ENCODE measurements at regions not wholly inside any gene's neighbourhood (a gene's known extent, or its start where the extent isn't known, plus 50 kb on each side); places are given as distances from the start of the nearest gene placed in this dataset.
A peak's percentile ranks its signal among the peaks of the same experiment; 100 is the strongest.

DNA sequence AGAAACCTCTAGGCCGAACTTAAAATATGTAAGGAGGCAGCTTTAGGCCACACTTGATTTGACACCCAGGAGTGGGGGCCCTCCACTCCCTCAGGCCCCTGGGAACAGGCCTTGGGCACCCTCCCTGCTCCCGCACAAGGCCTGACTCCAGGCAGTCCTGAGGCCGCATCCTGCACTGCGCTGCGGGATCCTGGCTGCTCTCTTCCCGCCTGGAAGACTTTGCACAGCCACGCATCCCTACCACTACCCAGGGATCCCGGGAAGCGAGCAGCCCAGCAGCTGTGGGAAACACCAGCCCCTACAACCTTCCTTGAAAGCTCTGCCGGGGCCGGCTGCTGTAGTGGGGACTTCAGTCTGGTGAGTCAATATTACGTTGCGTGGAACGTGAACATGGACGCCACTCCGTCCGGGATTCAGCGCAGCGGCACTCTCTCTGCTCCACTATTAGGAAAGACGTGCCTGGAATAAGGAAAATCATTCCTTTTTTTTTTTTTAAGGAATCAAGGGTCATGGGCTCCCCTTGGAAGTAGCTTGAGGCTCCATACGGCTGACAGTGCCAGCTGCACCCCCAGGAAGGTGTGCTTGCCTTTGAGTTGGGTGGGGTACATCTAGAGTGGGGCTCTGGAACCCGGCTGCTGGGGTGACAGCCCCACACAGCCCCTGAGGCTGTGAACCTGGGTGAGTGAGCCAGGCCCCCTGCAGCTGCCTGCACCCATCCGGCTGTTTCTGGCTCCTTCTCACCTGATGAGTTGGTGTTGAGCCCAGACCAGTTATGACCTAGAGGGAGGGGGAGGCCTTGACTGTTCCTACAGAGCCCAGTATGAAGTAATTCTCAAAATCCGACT lies 119.2 kb upstream of the TMEM18 start:
- no peak for TF ChIP-seq EP300 (IDR thresholded peaks at IDR 0.05)
- no peak for TF ChIP-seq POLR2A (IDR thresholded peaks at IDR 0.05)
- TF ChIP-seq, protein P1, sequence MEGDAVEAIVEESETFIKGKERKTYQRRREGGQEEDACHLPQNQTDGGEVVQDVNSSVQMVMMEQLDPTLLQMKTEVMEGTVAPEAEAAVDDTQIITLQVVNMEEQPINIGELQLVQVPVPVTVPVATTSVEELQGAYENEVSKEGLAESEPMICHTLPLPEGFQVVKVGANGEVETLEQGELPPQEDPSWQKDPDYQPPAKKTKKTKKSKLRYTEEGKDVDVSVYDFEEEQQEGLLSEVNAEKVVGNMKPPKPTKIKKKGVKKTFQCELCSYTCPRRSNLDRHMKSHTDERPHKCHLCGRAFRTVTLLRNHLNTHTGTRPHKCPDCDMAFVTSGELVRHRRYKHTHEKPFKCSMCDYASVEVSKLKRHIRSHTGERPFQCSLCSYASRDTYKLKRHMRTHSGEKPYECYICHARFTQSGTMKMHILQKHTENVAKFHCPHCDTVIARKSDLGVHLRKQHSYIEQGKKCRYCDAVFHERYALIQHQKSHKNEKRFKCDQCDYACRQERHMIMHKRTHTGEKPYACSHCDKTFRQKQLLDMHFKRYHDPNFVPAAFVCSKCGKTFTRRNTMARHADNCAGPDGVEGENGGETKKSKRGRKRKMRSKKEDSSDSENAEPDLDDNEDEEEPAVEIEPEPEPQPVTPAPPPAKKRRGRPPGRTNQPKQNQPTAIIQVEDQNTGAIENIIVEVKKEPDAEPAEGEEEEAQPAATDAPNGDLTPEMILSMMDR (IDR thresholded peaks at IDR 0.05), result no peak
- intact Hi-C loops (cut with DNase I), result no loop called here
- H3K27me3 ChIP-seq, result no peaks in the 10 kb centered on the region
- peaks cover 7% of the 10 kb centered on the region for H3K4me1 ChIP-seq (ENCODE audit: insufficient read depth)
- no peak overlapping the region for H3K27ac ChIP-seq
- no peak overlapping the region for H3K4me3 ChIP-seq
- no peak for DNase-seq
- no peaks in the 10 kb centered on the region for H3K9me3 ChIP-seq
- WGBS, 3 donors, result 84 to 89% (median 87%) methylated on average over 24 of the region's 24 CpGs
- H3K36me3 ChIP-seq, result no peaks in the 10 kb centered on the region

DNA sequence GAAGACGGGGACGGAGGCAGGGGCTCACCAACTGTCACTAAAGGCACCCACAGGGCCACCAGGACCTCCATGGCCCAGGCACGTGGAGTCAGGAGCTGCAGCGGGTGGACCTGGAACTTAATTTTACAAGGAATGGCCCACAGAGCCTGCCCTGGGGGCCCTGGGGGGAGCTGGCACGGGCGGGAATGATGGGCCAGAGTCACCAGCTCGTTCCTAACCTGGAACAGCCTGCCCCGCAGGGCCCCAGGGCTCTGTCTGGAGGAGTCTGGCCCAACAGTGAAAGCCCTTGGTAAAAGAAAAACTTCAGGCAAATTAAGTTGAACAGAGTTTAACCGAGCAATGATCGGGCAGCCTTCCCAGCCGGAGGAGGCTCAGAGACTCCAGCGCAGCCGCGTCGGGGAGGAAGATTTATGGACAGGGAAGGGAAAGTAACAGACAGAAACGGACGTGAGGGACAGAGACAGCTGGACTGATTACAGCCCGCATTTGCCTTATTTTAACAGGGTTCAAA lies 118.4 kb upstream of the TMEM18 start:
- 11 to 51% (median 12%) methylated on average over 18 of the region's 18 CpGs for WGBS, 3 donors
- peak overlapping the region in 1 of 2 donors; percentile 16 for H3K27ac ChIP-seq

DNA sequence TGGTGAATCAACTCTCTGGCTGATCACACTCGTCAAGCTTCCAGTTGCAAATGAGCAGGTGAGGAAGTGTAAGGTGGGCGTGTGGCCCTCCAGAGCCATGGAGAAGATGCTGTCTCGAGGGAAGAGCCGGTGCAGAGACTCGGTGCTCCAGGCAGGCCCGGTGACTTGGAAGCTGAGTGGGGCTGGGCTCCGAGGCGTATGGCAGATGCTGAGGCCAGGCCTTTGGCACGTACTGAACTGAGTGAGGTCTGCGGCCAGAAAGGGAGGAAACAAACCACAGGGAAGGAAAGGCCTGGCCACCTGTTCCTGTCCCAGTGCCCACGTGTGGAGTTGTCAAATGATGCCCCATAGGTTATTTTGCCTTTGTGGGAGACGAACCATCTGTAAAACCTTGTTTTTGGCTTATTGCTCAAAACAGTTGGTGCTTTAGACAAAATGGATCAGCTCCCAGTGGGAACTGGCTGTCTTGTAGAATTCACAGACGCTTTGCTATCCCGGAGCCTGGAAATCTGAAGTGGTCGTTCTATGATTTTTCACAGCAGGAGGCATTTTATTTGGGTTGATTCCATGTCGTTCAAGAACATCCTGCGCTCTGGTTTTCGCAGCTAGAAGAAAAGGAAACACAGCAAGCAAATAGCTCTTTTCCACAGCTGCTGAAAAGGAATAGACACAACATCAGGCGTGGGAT lies 117.5 kb upstream of the TMEM18 start:
- H3K27ac ChIP-seq, result peak overlapping the region in 1 of 2 donors; percentile 16
- intact Hi-C loops (cut with DNase I), result no loop called here
- TF ChIP-seq POLR2A (IDR thresholded peaks at IDR 0.05) (no peak), EP300 (IDR thresholded peaks at IDR 0.05) (no peak)
- H3K27me3 ChIP-seq, result no peaks in the 10 kb centered on the region
- H3K9me3 ChIP-seq, result no peaks in the 10 kb centered on the region
- no peak overlapping the region for H3K4me3 ChIP-seq
- peak in 3 of 5 donors; percentile 54 to 73 (median 69) for DNase-seq
- 10 to 26% (median 14%) methylated on average over 19 of the region's 19 CpGs for WGBS, 3 donors
- peaks cover 7% of the 10 kb centered on the region for H3K4me1 ChIP-seq (ENCODE audit: insufficient read depth)
- H3K36me3 ChIP-seq, result no peaks in the 10 kb centered on the region

More for the DNA sequence above, 118.4 kb upstream of the TMEM18 start:
- Histone ChIP-seq H3K9me3 (no peaks in the 10 kb centered on the region), H3K36me3 (no peaks in the 10 kb centered on the region), H3K4me3 (no peak overlapping the region), H3K27me3 (no peaks in the 10 kb centered on the region), H3K4me1 (ENCODE audit: insufficient read depth) (peaks cover 7% of the 10 kb centered on the region)
- DNase-seq, result peak in 3 of 5 donors; percentile 53 to 75 (median 64)
- intact Hi-C loops (cut with DNase I), result no loop called here
- no peak for TF ChIP-seq POLR2A (IDR thresholded peaks at IDR 0.05)
- TF ChIP-seq EP300 (IDR thresholded peaks at IDR 0.05), result no peak
- TF ChIP-seq, protein P1 (IDR thresholded peaks at IDR 0.05), result no peak

DNA sequence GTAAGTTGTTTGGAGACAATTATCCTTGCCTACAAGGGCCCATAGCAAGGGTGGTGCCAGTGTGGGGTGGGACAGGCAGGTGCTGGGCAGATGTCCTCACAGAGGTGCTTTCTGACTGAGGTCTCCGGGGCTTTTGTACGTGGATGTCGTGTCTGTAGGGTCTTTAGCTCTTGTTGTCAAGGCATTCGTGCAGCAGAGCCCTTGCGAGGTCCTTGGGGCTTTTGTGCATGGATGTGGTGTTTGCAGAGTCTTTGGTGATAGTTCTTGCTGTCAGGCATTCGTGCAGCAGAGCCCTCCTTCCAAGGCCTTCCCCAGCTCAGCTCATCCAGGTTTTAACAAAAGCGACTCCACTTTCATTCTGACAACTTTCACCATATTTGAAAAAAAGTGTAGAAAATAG lies 116.0 kb upstream of the TMEM18 start:
- intact Hi-C loops (cut with DNase I), result no loop called here
- Histone ChIP-seq H3K4me1 (ENCODE audit: insufficient read depth) (peaks cover 7% of the 10 kb centered on the region), H3K4me3 (no peak overlapping the region), H3K27ac (no peak overlapping the region), H3K27me3 (no peaks in the 10 kb centered on the region), H3K36me3 (no peaks in the 10 kb centered on the region), H3K9me3 (peaks cover 0 to 3% of the 10 kb centered on the region in 2 donors)
- no peak for TF ChIP-seq POLR2A (IDR thresholded peaks at IDR 0.05)
- TF ChIP-seq, protein P1 (IDR thresholded peaks at IDR 0.05), result no peak
- no peak for TF ChIP-seq EP300 (IDR thresholded peaks at IDR 0.05)
- DNase-seq, result no peak
- 87 to 91% (median 88%) methylated on average over 7 of the region's 7 CpGs for WGBS, 3 donors

Data from ovary (tissue), 7 donors.